SK-N-SH treated with all-trans-retinoic acid at 6 μM for 48 hours (cell line): ENCODE measurements at regions not wholly inside any gene's neighbourhood (a gene's known extent, or its start where the extent isn't known, plus 50 kb on each side); places are given as distances from the start of the nearest gene placed in this dataset.

Experiments used
- ARNTL ChIP-seq: fragments of 450-650 bp; formaldehyde crosslinking; IDR thresholded peaks from 2 replicates; pipeline ENCODE4 v1.5.0; 2020; ENCODE audit warnings: low read depth, mild to moderate bottlenecking, moderate library complexity, borderline replicate concordance
- CREB5 ChIP-seq: fragments of 250-450 bp; sonication (Bioruptor Pico); IDR thresholded peaks from 2 replicates; pipeline ENCODE4 v1.5.1; 2020; ENCODE audit warnings: low read depth, mild to moderate bottlenecking, moderate library complexity
- OSR1 ChIP-seq: fragments of 250-450 bp; sonication (Bioruptor Pico); IDR thresholded peaks from 2 replicates; pipeline ENCODE4 v1.8.0; 2022; ENCODE audit warnings: moderate library complexity, mild to moderate bottlenecking, inconsistent platforms
- PATZ1 ChIP-seq: fragments of 250-450 bp; sonication (Bioruptor Pico); IDR thresholded peaks from 2 replicates; pipeline ENCODE4 v1.8.0; 2020; ENCODE audit warnings: mild to moderate bottlenecking, moderate library complexity, borderline replicate concordance
- POU6F1 ChIP-seq: fragments of 250-450 bp; sonication (Bioruptor Pico); IDR thresholded peaks from 2 replicates; pipeline ENCODE4 v1.8.0; 2021; ENCODE audit warnings: low read depth, mild to moderate bottlenecking, moderate library complexity, borderline replicate concordance
- ZFP3 ChIP-seq: fragments of 250-450 bp; sonication (Bioruptor Pico); IDR thresholded peaks from 2 replicates; pipeline ENCODE4 v1.5.0; 2020; ENCODE audit warnings: mild to moderate bottlenecking, moderate library complexity
- ZNF565 ChIP-seq: fragments of 450-650 bp; formaldehyde crosslinking; conservative IDR thresholded peaks from 2 replicates; pipeline ENCODE4 v1.5.0; 2020; ENCODE audit warnings: low read depth, mild to moderate bottlenecking, moderate library complexity
- ZNF70 ChIP-seq: fragments of 450-650 bp; formaldehyde crosslinking; IDR thresholded peaks from 2 replicates; pipeline ENCODE4 v1.5.0; 2020; ENCODE audit warnings: mild to moderate bottlenecking, moderate library complexity
- ZNF8 ChIP-seq: fragments of 450-650 bp; formaldehyde crosslinking; IDR thresholded peaks from 2 replicates; pipeline ENCODE4 v1.5.0; 2020; ENCODE audit warnings: mild to moderate bottlenecking, moderate library complexity

- TF ChIP-seq ZNF565 (CRISPR knock-in tag) (no peak), OSR1 (no peak), CREB5 (no peak), ZFP3 (CRISPR knock-in tag) (no peak), ARNTL (no peak), PATZ1 (CRISPR knock-in tag) (no peak), ZNF70 (CRISPR knock-in tag) (no peak), ZNF8 (CRISPR knock-in tag) (no peak), POU6F1 (CRISPR knock-in tag) (no peak)
Measured at GRCh38 chr14:71387753-71388152, 480.5 kb downstream of the PCNX1 start.
